ENCODE measurements at regions not wholly inside any gene's neighbourhood (a gene's known extent, or its start where the extent isn't known, plus 50 kb on each side); places are given as distances from the start of the nearest gene placed in this dataset.

DNA sequence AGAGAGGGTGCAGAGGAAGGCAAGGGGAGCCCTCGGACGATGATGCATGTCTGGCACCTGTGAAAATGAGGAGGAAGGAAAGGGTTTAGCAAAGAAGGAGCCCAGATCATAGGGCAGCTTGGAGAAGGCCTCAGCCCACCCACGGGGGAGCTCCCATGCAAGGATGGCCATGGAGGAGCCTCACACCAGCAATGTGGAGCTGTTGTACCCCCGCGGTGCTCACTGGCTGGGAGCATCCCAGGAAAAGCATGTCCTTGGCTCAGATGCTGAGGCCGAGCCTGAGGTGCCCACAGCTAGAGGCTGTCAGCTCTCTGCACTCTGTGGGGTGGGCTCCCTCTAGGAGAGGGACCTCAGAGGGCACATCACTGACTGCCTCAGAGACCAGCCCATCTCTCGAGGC lies 622.6 kb downstream of the AACS start:
- 93% methylated on average over 7 of the region's 7 CpGs for WGBS (ENCODE audit: insufficient coverage)
- peaks cover 6% of the 10 kb centered on the region for H3K4me1 ChIP-seq (ENCODE audit: control insufficient read depth, insufficient read depth, low read length)
- peaks cover 5% of the 10 kb centered on the region for H3K27me3 ChIP-seq (ENCODE audit: control insufficient read depth, insufficient read depth, low read length)
- H3K36me3 ChIP-seq (ENCODE audit: control insufficient read depth, insufficient read depth, low read length), result no peaks in the 10 kb centered on the region
- H3K27ac ChIP-seq (ENCODE audit: low read depth, low read length), result no peak overlapping the region
- no peak overlapping the region for H3K4me3 ChIP-seq (ENCODE audit: low read depth, low read length)
- no peak for DNase-seq (ENCODE audit: low read depth in 4 of 6, low spot score in 6 of 6)
- no peaks in the 10 kb centered on the region for H3K9me3 ChIP-seq (ENCODE audit: control insufficient read depth, insufficient read depth, low read length)

DNA sequence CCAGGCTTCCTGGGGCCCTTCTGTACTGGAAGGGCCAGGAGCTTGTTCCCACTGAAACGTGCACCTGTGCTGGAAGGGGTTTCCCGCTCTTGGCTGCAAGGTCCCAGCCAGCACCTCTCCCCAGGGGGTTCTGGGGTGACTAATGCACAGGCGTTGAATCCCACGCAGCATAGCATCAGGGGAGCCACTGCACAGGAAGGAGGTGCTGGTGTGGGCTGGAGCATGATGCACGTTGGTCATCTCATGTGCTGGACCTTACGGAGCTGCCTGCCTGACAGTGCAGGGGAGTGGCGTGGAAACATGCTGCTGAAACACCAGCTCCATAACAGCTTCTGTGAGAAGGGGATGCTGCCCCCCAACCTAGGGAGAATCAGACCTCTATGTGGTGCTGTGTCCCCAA lies 623.0 kb downstream of the AACS start:
- H3K4me3 ChIP-seq (ENCODE audit: low read depth, low read length), result no peak overlapping the region
- 89% methylated on average over 7 of the region's 7 CpGs for WGBS (ENCODE audit: insufficient coverage)
- H3K36me3 ChIP-seq (ENCODE audit: control insufficient read depth, insufficient read depth, low read length), result no peaks in the 10 kb centered on the region
- H3K4me1 ChIP-seq (ENCODE audit: control insufficient read depth, insufficient read depth, low read length), result peaks cover 6% of the 10 kb centered on the region
- peaks cover 5% of the 10 kb centered on the region for H3K27me3 ChIP-seq (ENCODE audit: control insufficient read depth, insufficient read depth, low read length)
- H3K27ac ChIP-seq (ENCODE audit: low read depth, low read length), result no peak overlapping the region
- no peaks in the 10 kb centered on the region for H3K9me3 ChIP-seq (ENCODE audit: control insufficient read depth, insufficient read depth, low read length)
- no peak for DNase-seq (ENCODE audit: low read depth in 4 of 6, low spot score in 6 of 6)

DNA sequence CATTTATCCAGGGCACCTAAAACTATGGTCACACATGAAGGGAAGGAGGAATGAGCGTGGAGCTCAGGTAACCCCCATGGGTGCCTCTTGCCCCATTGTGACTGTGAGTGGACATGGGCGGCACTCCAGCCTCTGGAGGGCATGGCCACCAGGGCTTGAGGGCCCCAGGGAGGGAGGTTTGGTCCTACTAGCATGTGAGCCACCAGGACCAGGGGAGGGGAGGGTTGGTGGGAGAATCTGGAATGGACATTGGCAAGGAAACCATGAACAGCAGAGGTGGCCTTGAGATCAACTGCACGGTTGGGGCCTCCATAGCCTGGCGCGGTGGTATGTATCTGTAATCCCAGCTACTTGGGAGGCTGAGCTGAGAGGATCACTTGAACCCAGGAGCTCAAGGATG lies 623.6 kb downstream of the AACS start:
- no peak overlapping the region for H3K27ac ChIP-seq (ENCODE audit: low read depth, low read length)
- peaks cover 2% of the 10 kb centered on the region for H3K27me3 ChIP-seq (ENCODE audit: control insufficient read depth, insufficient read depth, low read length)
- H3K4me3 ChIP-seq (ENCODE audit: low read depth, low read length), result no peak overlapping the region
- no peaks in the 10 kb centered on the region for H3K9me3 ChIP-seq (ENCODE audit: control insufficient read depth, insufficient read depth, low read length)
- DNase-seq (ENCODE audit: low read depth in 4 of 6, low spot score in 6 of 6), result no peak
- 90% methylated on average over 5 of the region's 5 CpGs for WGBS (ENCODE audit: insufficient coverage)
- H3K36me3 ChIP-seq (ENCODE audit: control insufficient read depth, insufficient read depth, low read length), result no peaks in the 10 kb centered on the region
- H3K4me1 ChIP-seq (ENCODE audit: control insufficient read depth, insufficient read depth, low read length), result peaks cover 2% of the 10 kb centered on the region

DNA sequence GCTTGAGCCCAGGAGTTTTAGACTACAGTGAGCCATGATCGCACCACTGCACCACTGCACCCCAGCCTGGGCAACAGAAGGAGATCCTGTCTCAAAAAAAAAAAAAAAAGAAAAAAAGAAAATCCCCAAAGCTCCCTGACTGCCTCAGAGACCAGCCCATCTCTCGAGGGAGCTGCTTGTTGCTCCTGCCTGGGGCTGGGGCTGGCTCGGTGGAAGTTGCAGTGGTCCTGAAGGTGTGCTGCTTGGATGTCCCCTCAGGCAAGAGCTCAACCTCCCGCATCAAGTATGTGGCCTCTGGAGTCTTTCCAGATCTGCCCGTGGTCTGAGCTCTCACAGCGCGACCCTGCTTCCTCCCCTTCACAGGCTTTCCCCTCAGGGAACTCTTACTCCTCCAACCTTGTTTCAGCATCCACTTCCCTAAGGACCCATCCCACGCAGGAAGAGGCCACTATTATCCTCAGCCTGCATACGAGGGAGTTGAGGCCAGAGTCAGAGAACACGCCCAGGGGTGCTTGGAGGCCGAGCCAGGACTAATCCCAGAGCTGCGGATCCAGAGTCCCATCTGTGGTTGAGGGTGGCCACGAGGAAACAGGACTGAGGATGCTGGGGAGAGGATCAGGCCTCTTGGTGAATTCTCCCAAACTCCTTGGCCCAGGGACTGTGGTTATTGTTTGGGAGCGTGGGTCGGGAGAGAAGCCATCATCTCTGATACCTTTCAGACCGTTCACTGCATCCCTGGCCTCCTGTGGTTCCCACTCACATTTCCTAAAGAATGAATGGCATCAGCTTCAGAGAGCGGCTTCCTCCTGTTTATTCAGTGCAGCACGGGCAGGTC lies 624.6 kb downstream of the AACS start:
- Histone ChIP-seq H3K36me3 (ENCODE audit: control insufficient read depth, insufficient read depth, low read length) (no peaks in the 10 kb centered on the region), H3K4me3 (ENCODE audit: low read depth, low read length) (no peak overlapping the region), H3K9me3 (ENCODE audit: control insufficient read depth, insufficient read depth, low read length) (no peaks in the 10 kb centered on the region), H3K27me3 (ENCODE audit: control insufficient read depth, insufficient read depth, low read length) (no peaks in the 10 kb centered on the region), H3K27ac (ENCODE audit: low read depth, low read length) (no peak overlapping the region), H3K4me1 (ENCODE audit: control insufficient read depth, insufficient read depth, low read length) (no peaks in the 10 kb centered on the region)
- no peak for DNase-seq (ENCODE audit: low read depth in 4 of 6, low spot score in 6 of 6)
- 82% methylated on average over 11 of the region's 18 CpGs for WGBS (ENCODE audit: insufficient coverage)

DNA sequence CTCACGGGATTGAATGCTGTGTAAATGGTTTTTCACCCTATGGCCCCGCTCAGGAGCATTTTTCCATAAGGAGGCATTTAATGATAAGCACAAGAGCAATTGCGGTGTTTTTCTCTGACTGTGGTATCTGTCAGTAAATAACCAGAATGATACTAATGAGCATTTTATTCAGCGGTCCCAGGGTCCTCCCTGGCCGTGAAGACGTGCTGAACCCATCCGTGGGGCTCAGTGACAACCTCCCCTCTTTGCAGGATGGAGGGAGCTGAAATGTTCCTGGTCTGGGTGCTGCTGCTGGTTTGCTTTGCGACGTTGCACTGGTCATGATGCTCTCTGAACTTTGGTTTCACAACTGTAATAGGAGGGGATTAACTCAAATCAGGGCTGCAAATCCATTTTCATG lies 625.6 kb downstream of the AACS start:
- 79% methylated on average over 6 of the region's 9 CpGs for WGBS (ENCODE audit: insufficient coverage)
- Histone ChIP-seq H3K9me3 (ENCODE audit: control insufficient read depth, insufficient read depth, low read length) (no peaks in the 10 kb centered on the region), H3K4me1 (ENCODE audit: control insufficient read depth, insufficient read depth, low read length) (no peaks in the 10 kb centered on the region), H3K36me3 (ENCODE audit: control insufficient read depth, insufficient read depth, low read length) (no peaks in the 10 kb centered on the region), H3K27ac (ENCODE audit: low read depth, low read length) (no peak overlapping the region), H3K27me3 (ENCODE audit: control insufficient read depth, insufficient read depth, low read length) (no peaks in the 10 kb centered on the region), H3K4me3 (ENCODE audit: low read depth, low read length) (no peak overlapping the region)
- no peak for DNase-seq (ENCODE audit: low read depth in 4 of 6, low spot score in 6 of 6)

DNA sequence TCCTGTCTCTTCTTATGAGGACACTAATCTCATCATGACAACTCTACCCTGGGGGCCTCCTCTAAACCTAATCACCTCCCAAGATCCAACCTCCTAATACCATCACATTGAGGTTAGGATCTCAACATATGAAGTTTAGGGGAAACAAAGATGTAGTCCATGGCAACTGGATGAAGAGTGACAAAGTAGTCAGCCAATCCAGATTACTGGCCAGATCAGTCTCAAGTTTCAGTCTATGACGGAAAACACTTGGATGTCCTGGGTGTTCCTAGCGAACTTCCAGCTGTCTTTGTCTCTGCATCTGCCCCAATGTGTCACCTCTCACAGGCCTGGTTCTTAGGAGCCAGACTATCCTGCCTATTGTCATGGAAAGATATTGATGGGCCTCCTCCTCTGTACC lies 630.8 kb downstream of the AACS start:
- Histone ChIP-seq H3K4me3 (ENCODE audit: low read depth, low read length) (no peak overlapping the region), H3K27ac (ENCODE audit: low read depth, low read length) (no peak overlapping the region), H3K9me3 (ENCODE audit: control insufficient read depth, insufficient read depth, low read length) (no peaks in the 10 kb centered on the region), H3K4me1 (ENCODE audit: control insufficient read depth, insufficient read depth, low read length) (no peaks in the 10 kb centered on the region), H3K36me3 (ENCODE audit: control insufficient read depth, insufficient read depth, low read length) (no peaks in the 10 kb centered on the region), H3K27me3 (ENCODE audit: control insufficient read depth, insufficient read depth, low read length) (no peaks in the 10 kb centered on the region)
- WGBS (ENCODE audit: insufficient coverage), result 83% methylated on average over 2 of the region's 2 CpGs
- DNase-seq (ENCODE audit: low read depth in 4 of 6, low spot score in 6 of 6), result no peak

DNA sequence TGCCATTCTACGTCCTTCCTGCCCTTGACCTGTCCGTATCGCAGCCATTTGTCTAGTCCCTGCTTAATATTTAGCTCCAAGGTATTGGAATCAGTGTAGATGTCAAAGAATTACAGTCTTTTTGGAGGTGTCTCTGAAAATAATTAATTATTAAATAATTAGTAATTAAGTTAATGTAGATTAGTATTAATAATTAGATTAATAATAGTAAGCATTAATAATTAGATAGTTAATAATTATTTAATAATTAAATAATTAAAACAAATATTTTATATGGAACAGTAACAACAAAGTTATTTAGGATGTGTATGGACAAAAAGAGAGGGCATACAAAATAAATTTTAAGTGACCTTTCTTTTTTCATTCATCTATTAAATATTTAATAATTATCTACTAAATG lies 639.6 kb downstream of the AACS start:
- no peaks in the 10 kb centered on the region for H3K36me3 ChIP-seq (ENCODE audit: control insufficient read depth, insufficient read depth, low read length)
- no peak overlapping the region for H3K27ac ChIP-seq (ENCODE audit: low read depth, low read length)
- no CpG with 5 or more reads among the region's 3 CpGs for WGBS (ENCODE audit: insufficient coverage)
- no peak for DNase-seq (ENCODE audit: low read depth in 4 of 6, low spot score in 6 of 6)
- no peaks in the 10 kb centered on the region for H3K9me3 ChIP-seq (ENCODE audit: control insufficient read depth, insufficient read depth, low read length)
- no peak overlapping the region for H3K4me3 ChIP-seq (ENCODE audit: low read depth, low read length)
- H3K27me3 ChIP-seq (ENCODE audit: control insufficient read depth, insufficient read depth, low read length), result no peaks in the 10 kb centered on the region
- H3K4me1 ChIP-seq (ENCODE audit: control insufficient read depth, insufficient read depth, low read length), result no peaks in the 10 kb centered on the region

DNA sequence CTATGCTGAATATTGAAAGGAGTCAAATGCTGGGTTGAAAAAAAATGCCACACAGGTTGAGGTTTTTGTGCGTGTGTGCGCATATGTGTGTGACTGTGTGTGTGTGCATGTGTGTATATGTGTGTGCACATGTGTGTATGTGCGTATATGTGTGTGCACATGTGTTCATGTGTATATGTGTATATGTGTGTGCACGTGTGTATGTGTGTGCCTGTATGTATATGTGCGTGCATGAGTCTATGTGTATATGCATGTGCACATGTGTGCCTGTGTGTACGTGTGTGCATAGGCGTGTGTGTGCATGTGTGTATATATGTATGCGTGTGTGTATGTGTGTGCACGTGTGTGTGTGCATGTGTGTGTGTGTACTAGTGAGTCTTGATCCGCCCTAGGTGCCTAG lies 655.7 kb downstream of the AACS start:
- Histone ChIP-seq H3K9me3 (ENCODE audit: control insufficient read depth, insufficient read depth, low read length) (no peaks in the 10 kb centered on the region), H3K4me3 (ENCODE audit: low read depth, low read length) (no peak overlapping the region), H3K27ac (ENCODE audit: low read depth, low read length) (no peak overlapping the region), H3K27me3 (ENCODE audit: control insufficient read depth, insufficient read depth, low read length) (no peaks in the 10 kb centered on the region), H3K36me3 (ENCODE audit: control insufficient read depth, insufficient read depth, low read length) (no peaks in the 10 kb centered on the region), H3K4me1 (ENCODE audit: control insufficient read depth, insufficient read depth, low read length) (no peaks in the 10 kb centered on the region)
- 95% methylated on average over 7 of the region's 10 CpGs for WGBS (ENCODE audit: insufficient coverage)
- DNase-seq (ENCODE audit: low read depth in 4 of 6, low spot score in 6 of 6), result no peak

DNA sequence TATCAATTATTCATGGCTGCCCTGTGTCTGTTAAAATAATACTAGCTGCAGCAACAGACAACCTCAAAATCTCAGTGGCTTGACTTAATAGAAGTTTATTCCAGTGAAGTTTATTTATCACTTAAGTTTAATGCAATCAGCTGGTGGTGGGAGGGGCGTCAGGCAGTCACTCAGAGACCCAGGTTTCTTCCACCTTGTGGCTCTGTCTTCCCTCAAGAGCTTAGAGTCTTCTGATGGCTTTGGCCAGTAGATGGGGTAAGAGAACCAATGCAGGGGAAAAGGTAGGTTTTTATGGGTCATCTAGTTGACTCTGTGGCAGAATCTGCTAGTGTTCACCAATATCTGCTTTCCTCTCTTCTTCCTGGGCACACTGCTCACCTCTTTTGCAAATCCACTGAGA lies 668.9 kb downstream of the AACS start:
- no peaks in the 10 kb centered on the region for H3K4me1 ChIP-seq (ENCODE audit: control insufficient read depth, insufficient read depth, low read length)
- 71% methylated on average over 1 of the region's 1 CpG for WGBS (ENCODE audit: insufficient coverage)
- H3K27ac ChIP-seq (ENCODE audit: low read depth, low read length), result no peak overlapping the region
- H3K36me3 ChIP-seq (ENCODE audit: control insufficient read depth, insufficient read depth, low read length), result no peaks in the 10 kb centered on the region
- no peaks in the 10 kb centered on the region for H3K9me3 ChIP-seq (ENCODE audit: control insufficient read depth, insufficient read depth, low read length)
- no peak overlapping the region for H3K4me3 ChIP-seq (ENCODE audit: low read depth, low read length)
- no peaks in the 10 kb centered on the region for H3K27me3 ChIP-seq (ENCODE audit: control insufficient read depth, insufficient read depth, low read length)
- no peak for DNase-seq (ENCODE audit: low read depth in 4 of 6, low spot score in 6 of 6)

DNA sequence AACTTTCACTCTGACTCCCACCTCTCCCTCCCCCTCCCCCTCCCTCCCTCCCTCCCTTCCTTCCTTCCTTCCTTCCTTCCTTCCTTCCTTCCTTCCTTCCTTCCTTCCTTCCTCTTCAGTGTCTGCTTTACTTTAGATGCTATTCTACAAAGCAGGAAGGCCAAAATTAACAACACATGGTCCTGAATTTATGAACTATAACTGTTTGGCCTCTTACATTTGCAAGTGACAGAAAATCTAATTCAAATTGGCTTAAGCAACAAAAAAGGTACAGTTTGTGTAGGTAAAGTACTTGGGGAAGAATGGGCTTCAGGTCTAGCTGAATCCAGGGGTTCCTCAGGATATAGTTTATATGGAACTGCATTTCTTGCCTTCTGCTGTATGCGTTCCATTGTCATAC lies 673.0 kb downstream of the AACS start:
- Histone ChIP-seq H3K9me3 (ENCODE audit: control insufficient read depth, insufficient read depth, low read length) (no peaks in the 10 kb centered on the region), H3K4me3 (ENCODE audit: low read depth, low read length) (no peak overlapping the region), H3K27me3 (ENCODE audit: control insufficient read depth, insufficient read depth, low read length) (no peaks in the 10 kb centered on the region), H3K36me3 (ENCODE audit: control insufficient read depth, insufficient read depth, low read length) (no peaks in the 10 kb centered on the region), H3K27ac (ENCODE audit: low read depth, low read length) (no peak overlapping the region), H3K4me1 (ENCODE audit: control insufficient read depth, insufficient read depth, low read length) (no peaks in the 10 kb centered on the region)
- no peak for DNase-seq (ENCODE audit: low read depth in 4 of 6, low spot score in 6 of 6)
- WGBS (ENCODE audit: insufficient coverage), result 100% methylated on average over 1 of the region's 1 CpG

All from spinal cord (tissue), 9 donors.